Stimulated activated CD8-positive, alpha-beta memory T cell treated with anti-CD3 and anti-CD28 coated beads, Interleukin-4, amount 100 ng/mL, for 1 hour (primary cell): ENCODE measurements at regions not wholly inside any gene's neighbourhood (a gene's known extent, or its start where the extent isn't known, plus 50 kb on each side); places are given as distances from the start of the nearest gene placed in this dataset.
"Not testable (repeated sequence)": the region's sequence is repeated elsewhere in the genome, so short reads cannot be mapped to it uniquely, and the experiment has no call there.

Experiments
- DNase-seq, 2 donors: peaks; one replicate each; pipeline ENCODE4 v3.0.0-alpha.2; 2020; ENCODE audit warnings: low read depth in 2 of 2, low spot score in 1 of 2

DNA sequence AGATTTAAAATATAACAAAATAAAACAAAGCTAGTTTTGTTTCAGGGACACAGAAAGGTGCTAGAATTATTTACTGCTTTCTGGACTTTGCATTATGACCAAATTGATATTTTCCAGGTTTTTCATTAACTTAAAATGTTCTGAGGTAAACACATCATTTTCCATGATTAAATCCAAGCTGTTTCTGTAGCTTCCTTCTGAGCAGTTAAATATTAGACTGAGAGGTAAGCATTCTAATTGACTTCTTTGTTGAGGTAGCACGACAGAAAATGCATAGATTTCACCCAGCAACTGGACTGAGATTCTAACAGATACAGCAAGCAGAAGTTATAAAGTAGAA lies 98.3 kb downstream of the BMP4 start:
- no peak for DNase-seq

DNA sequence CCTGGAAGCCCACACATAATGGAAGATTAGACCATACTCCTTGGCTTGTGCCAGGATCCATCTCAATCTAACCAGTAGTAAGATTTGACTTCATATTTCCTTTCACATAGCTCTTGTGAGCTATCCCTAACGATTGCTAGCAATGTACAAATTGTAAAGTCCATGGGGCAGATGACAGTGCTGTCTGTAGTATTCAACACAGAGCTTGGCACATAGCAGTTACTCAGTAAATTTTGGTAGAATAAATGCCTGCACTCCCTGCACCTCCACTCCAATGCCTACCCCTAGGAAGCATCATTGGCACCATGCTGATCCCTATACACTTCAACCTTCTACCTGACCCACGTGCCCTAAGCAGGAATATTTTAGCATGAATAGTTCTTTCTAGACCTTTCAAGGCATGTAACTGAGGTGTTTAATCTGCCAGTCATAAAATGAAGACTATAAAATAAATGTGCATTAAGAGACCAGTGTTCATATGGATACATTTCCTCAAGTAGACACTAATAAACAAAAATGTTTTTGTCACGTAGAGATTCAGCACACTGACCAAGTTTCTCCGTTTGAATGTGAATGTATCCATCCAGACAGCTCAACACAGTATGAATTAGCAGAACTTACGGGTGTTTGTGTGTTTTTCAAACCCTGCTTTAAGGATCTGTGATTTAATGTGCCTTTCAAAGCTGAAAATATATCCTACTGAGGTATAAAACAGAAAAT lies 98.8 kb downstream of the BMP4 start:
- DNase-seq: no peak

DNA sequence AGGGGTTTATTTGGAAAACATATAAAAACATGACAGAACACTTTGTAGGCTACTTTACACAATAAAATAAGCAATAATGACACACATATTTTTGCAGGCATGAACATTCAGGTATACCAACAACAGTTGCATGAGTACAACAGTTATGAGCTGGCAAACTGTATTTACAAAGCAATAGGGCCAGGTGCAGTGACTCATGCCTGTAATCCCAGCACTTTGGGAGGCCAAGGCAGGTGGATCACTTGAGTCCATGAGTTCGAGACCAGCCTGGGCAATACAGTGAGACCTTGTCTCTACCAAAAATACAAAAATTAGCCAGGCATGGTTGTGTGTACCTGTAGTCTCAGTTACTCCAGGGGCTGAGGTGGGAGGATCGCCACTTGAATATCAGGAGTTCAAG lies 101.1 kb downstream of the BMP4 start:
- DNase-seq: no peak

DNA sequence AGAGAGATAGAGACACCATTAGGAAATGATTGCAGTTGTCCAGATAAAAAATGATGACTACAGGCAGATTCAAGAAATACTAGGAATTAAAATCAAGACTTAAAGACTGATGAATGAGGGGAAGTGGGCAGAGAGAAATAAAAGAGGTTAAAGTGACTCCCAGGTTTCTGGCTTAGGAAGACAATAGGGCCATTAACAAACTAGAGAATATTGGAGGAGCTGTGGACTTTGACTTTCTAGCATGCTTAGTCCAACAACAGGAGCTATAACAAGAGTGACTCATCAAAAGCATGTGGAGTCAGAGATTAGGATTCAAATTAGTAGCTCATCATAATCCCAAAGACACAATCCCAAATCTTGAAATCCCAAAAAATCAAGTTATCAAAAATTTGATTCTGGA lies 101.5 kb downstream of the BMP4 start:
- no peak for DNase-seq

DNA sequence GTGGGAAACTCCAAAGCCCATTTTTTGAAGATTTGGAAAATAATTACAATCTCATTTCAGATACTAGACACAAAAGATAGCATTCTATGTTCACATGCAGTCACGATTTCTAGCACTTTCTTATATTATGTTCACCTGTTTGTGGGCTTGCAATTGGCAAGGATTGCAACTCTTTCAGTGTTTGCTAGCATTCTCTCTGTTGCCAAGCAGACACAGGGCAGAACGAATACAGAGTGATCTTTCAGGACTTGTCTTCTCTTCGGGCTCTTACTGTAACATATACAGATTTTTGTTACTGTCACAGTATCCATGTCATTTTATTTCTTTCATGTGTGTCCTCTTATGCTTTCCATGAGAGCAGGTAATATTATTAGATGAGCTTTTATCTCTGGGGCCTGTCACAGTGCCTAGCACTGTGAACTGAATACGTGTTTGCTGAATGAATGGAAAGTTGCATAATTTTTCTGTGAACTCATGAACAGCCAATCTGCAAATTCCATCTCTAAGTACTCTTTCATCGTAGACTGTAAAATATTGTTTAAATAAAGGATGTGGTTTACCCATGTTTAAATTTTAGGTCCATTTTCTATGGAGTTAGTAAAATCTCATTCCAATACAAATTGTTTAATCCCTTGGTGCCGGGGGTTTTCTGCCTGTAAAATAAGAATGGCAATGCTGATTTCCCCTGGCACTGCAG lies 105.1 kb downstream of the BMP4 start:
- DNase-seq: no peak

DNA sequence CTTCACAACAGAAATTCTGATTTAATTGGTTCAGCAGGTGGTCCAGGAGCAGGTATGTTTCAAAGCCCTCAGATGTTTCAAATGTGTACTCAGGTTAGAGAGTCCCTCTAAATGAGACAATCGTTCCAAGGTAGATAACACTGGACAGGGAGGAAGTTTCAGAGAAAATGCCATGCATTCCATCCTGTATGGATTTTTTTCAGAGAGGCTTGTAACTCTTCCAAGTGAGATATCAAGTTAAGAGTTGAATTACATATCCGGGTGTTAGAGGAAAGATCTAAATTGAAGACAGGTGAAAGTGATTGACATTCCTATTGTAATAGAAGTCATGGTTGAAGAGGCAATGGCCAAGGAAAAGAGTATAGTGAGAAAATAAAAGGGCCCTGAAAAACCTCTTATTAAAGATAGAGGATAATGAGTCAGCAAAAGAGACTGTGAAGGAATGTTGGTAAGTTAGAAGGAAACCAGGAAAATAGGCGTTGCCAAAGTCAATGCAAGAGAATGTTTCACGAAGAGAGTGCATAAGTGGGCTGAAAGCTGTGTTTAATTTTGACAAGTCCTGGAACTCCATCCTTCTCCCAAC lies 105.8 kb downstream of the BMP4 start:
- DNase-seq: no peak

DNA sequence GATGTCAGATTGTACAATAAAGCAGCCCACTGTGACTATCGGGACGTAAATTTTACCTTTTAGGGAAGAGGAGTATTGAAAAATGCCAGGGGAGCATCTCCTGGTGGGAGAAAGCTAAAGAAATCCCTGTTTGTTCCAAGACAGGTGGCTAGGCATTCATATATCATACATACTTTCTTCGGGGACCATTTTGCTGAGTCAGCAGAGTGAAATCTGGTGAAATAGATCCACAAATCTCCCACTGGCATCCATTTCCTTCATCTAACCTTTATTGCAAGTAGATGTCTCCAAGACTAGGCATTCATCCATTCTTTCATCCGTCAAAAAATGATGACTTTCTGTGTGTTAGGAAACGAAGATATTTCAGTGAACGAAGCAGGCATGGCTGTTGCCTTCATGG lies 107.1 kb downstream of the BMP4 start:
- DNase-seq: no peak

DNA sequence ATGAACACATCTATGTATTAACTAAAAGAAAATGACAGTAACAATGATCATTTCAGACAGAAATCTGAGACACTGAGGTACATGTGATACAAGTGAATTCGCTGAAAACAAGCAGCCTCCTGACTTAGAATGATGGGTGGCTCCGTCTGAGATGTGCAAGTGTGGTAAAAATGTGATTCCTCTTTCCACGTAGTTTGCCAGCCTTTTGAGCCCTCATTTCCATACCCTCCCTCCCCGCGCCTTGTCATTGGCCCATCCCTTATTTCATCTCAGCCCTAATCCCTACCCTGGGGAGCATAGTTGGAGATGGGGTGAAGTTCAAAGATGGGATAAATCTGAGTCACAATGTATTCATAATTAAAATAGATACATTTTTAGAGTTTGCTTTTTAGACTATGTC lies 107.8 kb downstream of the BMP4 start:
- DNase-seq: no peak

DNA sequence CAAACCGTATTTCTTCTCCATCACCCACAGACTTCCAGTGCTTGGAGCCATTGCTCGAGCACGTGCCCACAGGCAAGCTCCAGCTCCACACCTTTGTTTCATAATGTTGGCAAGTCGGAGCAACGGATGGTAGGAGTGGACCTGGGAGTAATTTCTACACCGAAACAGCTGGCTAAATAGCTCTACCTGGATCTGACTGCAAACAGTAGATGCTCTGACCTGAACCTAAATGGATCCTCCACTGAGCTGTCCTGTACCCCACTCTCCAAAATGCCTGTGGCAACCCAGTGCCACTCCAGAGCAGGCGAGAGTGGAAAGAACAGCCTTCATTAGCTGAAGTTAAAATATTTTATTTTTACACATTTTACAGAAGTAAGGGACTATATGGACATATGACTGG lies 108.7 kb downstream of the BMP4 start:
- no peak for DNase-seq

DNA sequence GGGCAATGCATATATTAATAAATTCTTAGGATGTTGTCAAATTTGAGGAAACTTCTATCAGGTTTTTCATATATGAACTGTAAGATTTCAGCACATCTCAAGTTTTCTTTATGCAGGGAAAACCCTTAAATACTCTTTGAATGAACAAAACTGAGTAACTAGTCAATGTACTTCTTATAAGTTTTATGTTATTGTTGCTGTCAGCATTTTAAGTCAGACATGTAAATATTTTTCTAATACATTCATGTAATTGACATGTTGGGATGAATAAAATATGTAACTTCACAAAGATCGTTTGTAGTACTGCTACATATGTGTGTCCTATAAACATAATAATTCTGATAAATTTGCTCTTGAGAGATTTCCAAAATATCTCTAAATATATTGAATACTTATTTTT lies 109.6 kb downstream of the BMP4 start:
- DNase-seq: no peak

DNA sequence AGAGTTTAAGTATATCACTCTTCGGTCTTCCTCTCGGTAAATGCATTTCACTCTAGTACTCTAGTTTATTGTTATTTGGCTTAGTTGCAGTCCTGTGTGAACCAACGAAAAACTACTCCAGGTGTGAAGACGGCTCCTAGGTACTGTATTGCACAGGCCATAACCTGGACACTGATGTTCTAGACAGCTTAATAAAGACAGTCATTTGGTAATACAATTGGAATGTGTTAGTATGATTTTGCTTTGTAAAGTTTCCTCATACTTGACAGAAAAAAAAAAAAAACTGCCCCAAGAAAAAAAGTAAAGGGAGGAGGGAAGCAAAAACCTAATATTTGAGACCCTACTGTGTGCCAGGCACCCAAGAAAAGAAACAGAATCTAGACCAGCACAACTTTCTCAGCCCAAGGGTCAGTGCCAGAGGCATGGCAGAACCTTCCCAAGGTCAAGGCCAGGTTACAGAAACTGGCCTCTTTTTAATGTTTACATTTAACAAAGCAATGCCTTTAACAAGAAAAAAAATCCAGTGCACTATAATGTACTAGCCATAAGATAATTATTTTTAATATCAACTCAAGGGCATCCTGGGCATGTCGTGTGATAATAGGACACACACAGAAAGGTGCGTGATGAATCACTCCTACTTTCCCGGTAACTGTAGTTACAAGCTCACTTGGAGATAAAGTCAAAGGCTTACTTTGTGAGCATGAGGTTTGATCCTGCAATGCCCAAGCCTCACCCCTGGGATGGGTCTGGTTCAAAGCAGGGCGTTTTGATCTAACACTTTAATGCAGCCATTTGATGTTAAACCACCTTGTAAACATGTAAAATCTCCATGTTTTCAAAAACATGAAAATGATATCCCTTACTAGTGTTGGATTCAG lies 110.6 kb downstream of the BMP4 start:
- no peak for DNase-seq

DNA sequence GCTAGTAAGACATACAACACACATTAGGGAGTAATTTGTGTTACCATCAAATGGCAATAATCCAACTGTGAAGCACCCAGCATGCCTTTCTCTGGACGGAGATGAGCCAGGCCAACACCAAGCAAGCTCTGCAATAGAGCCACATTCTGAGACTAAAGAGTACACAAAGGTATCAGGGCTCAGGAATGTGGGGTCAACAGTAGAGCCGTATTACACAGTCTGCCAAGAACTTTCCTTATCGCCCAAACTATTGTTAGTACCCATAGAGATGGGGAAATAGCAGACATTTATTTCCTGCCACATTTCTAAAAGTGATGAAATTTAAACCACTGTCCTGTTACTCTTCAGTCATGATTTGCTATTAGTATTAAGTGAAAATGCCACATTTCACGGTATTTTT lies 113.7 kb downstream of the BMP4 start:
- no peak for DNase-seq

DNA sequence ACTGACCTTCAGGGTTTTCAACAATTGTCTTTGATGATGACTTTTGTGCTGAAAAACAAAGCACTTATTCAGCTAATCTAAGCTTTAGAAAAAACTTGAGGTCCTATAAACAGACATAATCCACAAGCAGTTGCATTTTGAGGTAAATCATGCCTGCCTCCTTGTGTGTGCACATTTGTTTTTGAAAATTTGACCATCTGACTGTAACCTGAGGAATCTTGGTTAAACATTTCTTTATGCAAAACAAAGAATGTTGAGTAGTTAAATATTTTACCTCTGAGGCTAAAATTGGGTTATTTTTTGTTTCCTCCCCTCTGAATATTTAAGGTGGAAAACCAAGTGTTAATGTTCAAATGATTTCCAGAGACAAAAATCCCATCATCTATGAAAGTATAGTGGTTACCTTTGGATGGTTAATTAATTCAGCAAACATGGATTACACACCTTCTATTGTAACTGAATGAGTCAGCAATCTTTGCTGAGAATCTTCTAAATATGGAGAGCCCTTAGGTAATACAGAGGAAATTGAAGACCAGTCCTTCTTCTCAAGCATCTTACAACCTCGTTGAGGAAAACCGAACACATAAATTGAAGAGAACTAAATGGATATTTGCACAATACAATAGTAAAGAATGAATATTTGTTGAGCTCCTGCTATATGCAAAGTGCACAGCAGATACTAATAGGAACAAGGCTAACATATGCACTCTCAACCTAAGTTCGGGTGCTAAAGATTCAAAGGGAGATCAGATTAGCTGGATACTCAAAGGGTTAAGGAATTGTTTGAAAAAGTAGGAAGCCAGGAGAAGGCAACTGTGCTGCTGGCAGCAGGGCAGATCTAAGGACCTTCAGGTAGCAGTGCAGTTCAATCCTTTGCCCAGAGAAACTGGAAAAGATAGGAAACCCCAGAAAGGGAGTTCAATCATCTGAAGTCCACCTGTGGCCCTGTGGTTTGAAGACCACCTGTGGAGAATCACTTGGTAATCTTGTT lies 115.2 kb downstream of the BMP4 start:
- DNase-seq: no peak

DNA sequence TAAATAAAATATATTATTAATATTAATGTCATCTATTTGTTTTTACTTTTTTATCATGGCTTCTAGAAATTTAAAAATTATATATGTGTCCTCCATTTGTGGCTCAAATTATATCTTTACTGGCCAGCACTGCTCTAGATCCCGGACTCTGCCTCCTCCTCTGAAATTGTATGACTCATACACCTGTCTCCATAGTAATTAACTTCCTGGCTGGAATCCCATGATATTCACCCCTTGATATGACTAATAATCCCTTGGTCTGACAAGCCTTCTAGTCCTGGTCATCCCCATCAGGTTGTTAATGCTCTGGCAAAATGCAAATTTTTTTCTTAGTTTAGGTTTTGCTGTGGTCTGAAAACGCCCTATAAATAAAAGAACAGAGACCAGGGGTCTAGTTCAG lies 116.2 kb downstream of the BMP4 start:
- DNase-seq: no peak

DNA sequence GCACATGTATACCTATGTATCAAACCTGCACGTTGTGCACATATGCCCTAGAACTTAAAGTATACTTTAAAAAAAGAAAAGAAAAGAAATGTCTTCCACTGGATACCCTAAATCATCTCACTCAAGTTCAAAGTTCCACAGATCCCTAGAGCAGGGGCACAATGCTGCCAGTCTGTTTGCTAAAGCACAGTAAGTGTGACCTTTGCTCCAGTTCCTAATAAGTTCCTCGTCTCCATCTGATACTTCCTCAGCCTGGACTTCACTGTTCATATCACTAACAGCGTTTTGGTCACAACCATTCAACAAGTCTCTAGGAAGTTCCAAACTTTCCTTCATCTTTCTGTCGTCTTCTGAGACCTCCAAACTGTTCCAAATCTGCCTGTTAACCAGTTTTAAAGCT lies 118.3 kb downstream of the BMP4 start:
- no peak for DNase-seq

DNA sequence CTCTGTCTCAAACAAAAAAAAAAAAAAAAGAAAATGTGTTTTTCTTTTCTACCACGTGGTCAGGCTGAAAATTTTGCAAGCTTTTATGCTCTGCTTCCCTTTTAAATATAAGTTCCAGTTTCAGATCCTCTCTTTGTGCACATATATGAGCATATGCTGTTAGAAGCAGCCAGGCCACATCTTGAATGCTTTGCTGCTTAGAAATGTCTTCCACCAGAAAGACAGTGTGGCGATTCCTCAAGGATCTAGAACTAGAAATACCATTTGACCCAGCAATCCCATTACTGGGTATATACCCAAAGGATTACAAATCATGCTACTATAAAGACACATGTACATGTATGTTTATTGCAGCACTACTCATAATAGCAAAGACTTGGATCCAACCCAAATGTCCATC lies 119.0 kb downstream of the BMP4 start:
- DNase-seq: not testable (repeated sequence)

DNA sequence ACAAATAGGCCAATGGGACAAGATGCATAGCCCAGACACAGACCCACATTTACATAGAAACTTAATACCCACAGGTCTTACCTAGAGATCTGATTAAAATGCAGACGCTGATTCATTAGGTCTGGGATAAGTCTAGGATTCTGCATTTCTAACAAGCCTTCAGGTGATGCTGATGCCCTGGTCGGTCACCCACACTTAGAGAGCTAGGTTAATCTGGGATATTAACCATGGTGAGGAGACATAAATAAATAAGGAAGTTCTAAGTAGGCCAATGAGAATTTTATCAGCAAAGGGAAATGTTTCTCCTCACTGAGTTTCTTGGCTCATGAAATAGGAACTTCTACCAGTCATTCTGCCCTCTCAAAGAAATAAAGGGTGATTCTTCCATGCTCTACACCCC lies 120.1 kb downstream of the BMP4 start:
- no peak for DNase-seq

DNA sequence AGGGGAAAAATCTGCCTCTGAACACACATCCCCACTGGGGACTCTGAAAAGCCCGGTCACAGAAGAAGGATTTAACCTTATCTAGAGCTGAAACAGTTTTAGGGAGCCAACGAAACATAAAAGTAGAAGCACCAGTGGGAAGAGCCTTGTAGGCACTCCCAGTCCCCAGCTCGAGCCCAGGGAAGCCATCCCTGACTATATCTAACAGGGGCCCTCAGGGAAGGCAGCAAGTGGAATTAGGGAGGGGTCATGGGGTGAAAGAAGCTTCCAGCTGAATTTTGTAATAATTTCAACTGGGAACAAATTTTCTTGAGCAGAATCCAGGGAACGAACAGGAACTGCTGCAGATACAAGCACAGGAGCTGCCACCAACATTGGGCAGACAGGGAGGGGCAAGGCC lies 127.8 kb downstream of the BMP4 start:
- no peak for DNase-seq

DNA sequence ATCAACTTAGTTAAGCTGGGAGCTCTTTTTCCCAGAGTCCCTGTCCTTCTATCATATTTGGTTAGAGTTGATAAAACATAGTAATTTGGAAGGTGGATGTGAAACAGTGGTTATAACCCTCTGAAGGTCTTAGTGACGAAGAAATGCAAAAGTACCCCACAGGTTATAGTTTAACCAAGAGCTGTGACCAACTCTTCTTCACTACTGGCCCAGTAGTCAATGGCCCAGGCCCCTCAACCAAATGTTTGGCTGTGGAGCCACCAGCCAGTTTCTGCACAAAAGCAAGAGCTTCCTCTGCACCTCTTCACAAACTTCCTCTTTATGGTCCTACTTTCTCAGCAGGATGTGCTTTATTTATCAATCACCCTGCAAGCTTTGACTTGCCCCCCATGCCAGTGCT lies 132.6 kb downstream of the BMP4 start:
- no peak for DNase-seq

DNA sequence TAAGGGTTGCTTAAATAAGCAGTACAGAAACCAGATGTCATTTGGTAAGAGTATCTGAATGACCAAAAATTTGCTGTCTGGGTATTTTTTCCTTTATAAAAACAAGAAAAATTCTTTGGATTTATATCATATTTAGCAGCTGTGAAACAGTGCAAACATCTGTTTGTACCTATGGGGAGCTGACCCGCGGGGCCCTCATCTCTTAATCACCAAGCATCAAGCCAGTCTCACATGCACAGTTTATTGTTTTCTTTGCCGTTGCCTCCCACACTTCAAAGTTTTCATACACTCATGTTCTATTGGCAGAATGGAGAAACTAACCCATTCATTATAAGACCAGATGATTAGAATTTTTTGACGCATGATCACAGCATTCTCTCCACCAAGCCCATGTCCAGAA lies 142.2 kb downstream of the BMP4 start:
- DNase-seq: no peak

DNA sequence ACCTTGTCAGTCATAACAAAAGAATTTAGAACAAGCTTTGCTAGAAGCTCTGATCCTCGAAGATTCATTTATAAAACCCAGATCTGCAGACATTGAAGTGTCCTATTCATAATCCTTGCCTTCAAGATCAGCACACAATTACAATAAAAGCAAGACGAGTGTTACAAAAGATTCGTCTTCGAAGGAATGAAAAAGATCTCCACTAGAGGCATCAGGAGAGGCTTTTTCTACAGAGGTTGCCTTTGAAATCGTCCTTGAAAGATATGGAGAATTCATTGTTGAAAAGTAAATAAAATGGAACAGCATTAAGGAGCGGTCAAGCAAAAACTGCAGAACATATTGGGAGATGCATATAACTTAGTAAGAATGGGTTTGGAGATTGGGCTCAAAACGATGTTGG lies 146.4 kb downstream of the BMP4 start:
- DNase-seq: no peak
